ENCODE measurements at regions not wholly inside any gene's neighbourhood (a gene's known extent, or its start where the extent isn't known, plus 50 kb on each side); places are given as distances from the start of the nearest gene placed in this dataset.

DNA sequence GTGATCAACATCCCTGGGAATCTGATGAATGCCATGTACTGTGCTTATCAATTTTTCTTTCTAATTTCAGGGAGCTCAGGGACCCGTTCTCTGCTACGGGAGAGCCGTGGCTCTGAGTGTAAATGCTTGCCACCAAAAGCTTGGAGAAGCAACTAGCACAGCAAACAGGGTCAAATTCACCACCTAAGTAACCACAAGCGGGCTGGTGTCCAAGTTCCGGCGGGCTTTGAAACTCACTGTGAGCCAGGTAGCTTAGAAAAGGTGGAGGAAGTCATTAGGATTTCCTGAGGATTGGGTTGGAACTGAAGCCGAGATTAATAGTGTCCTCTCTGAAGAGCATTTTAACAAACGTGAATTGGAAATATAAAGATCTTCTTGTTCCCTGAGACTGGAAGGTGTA, 87.2 kb downstream of the CLDN34 start:
- DNase-seq = no peak
- intact Hi-C loops (cut with DNase I) = no loop called here
- Histone ChIP-seq H3K9me3 (replicated peaks in 1 of 3) (no peaks in the 10 kb centered on the region), H3K4me3 (no peak overlapping the region), H3K4me1 (replicated peaks in 1 of 2) (no peaks in the 10 kb centered on the region), H3K27me3 (no peaks in the 10 kb centered on the region), H3K36me3 (replicated peaks in 1 of 2) (no peaks in the 10 kb centered on the region), H3K27ac (no peak overlapping the region)
- WGBS, 4 donors = 79 to 100% (median 92%) methylated on average over 5 to 8 of the region's 8 CpGs
- TF ChIP-seq CTCF (IDR thresholded peaks at IDR 0.05) (no peak), POLR2A (IDR thresholded peaks at IDR 0.05) (no peak)

DNA sequence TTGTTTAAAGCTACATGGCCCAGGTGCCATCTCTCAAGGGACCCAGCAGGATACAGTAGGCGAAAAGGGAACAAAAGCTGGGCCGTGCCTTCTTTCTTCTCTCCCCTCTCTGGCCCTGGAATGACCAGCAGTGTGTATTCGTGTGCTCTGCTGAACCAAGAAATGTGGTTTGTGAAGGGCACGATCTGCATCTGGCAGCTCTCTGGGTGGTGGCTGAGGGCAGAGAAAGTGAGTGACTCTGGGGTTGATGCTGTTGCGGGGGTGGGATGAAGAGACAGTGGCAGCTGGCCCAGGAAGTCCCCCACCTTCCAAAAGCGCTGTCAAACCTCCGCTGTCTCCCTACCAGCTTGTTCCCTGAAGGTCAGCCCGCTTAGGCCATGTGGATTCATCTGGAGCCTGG, 88.3 kb downstream of the CLDN34 start:
- Histone ChIP-seq H3K27ac (no peak overlapping the region), H3K36me3 (replicated peaks in 1 of 2) (no peaks in the 10 kb centered on the region), H3K4me3 (no peak overlapping the region), H3K27me3 (no peaks in the 10 kb centered on the region), H3K9me3 (replicated peaks in 1 of 3) (no peaks in the 10 kb centered on the region), H3K4me1 (replicated peaks in 1 of 2) (no peaks in the 10 kb centered on the region)
- 74 to 95% (median 82%) methylated on average over 8 of the region's 8 CpGs; no CpG with 5 or more reads in 1 of the 4 donors for WGBS, 4 donors
- DNase-seq = no peak
- TF ChIP-seq POLR2A (IDR thresholded peaks at IDR 0.05) = no peak
- no peak for TF ChIP-seq CTCF (IDR thresholded peaks at IDR 0.05)
- intact Hi-C loops (cut with DNase I) = no loop called here

DNA sequence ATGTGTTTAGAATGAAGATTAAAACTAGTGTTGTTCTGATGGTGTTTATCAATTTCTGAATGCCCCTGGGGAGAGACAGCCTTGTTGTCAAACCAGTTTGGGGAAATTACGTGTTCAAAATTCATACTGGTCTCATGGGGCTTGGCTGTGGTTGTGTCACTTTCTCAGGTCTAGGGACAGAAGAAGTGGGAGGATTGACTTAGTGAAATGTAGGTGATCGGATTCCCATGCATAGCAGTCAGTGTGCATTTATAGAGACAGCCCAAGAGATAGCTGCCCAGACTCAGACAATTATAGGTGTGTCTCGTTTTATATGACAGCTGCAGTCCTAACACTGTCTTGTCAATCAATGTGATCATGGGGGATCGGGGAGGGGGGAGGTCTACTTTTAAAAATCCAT, 94.4 kb upstream of the CLCN4 start:
- no peak overlapping the region for H3K4me3 ChIP-seq
- no peaks in the 10 kb centered on the region for H3K4me1 ChIP-seq (replicated peaks in 1 of 2)
- DNase-seq = no peak
- 59 to 83% (median 78%) methylated on average over 3 to 4 of the region's 4 CpGs for WGBS, 4 donors
- H3K27me3 ChIP-seq = no peaks in the 10 kb centered on the region
- H3K9me3 ChIP-seq (replicated peaks in 1 of 3) = no peaks in the 10 kb centered on the region
- H3K36me3 ChIP-seq (replicated peaks in 1 of 2) = peaks cover 0 to 4% of the 10 kb centered on the region in 2 donors
- intact Hi-C loops (cut with DNase I) = no loop called here
- H3K27ac ChIP-seq = no peak overlapping the region
- TF ChIP-seq CTCF (IDR thresholded peaks at IDR 0.05) = no peak

GRCh38 chrX:10062980-10063379, 93.8 kb upstream of the CLCN4 start:
- intact Hi-C loops (cut with DNase I) = no loop called here
- DNase-seq = no peak
- Histone ChIP-seq H3K36me3 (replicated peaks in 1 of 2) (peaks cover 0 to 10% of the 10 kb centered on the region in 2 donors), H3K4me3 (no peak overlapping the region), H3K9me3 (replicated peaks in 1 of 3) (no peaks in the 10 kb centered on the region), H3K27me3 (no peaks in the 10 kb centered on the region), H3K4me1 (replicated peaks in 1 of 2) (no peaks in the 10 kb centered on the region), H3K27ac (no peak overlapping the region)
- no peak for TF ChIP-seq POLR2A (IDR thresholded peaks at IDR 0.05)
- no peak for TF ChIP-seq CTCF (IDR thresholded peaks at IDR 0.05)
- WGBS, 4 donors = 83 to 99% (median 90%) methylated on average over 2 of the region's 2 CpGs
